GM23338 (cell line): ENCODE measurements at regions not wholly inside any gene's neighbourhood (a gene's known extent, or its start where the extent isn't known, plus 50 kb on each side); places are given as distances from the start of the nearest gene placed in this dataset.
A peak's percentile ranks its signal among the peaks of the same experiment; 100 is the strongest.

Experiments
- ATAC-seq: fragments of 200-7000 bp; cut with Tn5 transposase; 3 replicates; pipeline ENCODE4 v1.9.1; 2020
- DNase-seq: peaks from one replicate; pipeline ENCODE4 v3.0.0-alpha.2; 2015; ENCODE audit warnings: low spot score
- H2AFZ ChIP-seq: fragments of 200-600 bp; sonication (generic); 2 replicates; pipeline ENCODE4 v1.8.0; 2016; ENCODE audit warnings: antibody characterized with exemption, mild to moderate bottlenecking, moderate library complexity
- H3F3A ChIP-seq: fragments of 200-600 bp; sonication (generic); replicated peaks from 2 replicates; pipeline ENCODE4 v1.8.0; 2017; ENCODE audit warnings: antibody characterized with exemption, mixed run types, low read depth
- H3K27ac ChIP-seq: fragments of 200-600 bp; sonication (generic); 2 replicates; pipeline ENCODE4 v1.6.1; 2016; ENCODE audit warnings: low read depth
- H3K27me3 ChIP-seq: fragments of 200-600 bp; sonication (generic); 2 replicates; pipeline ENCODE4 v1.8.0; 2016; ENCODE audit warnings: mild to moderate bottlenecking, mixed run types, moderate library complexity; ENCODE audit not compliant: insufficient read depth
- H3K36me3 ChIP-seq: fragments of 200-600 bp; sonication (generic); 2 replicates; pipeline ENCODE4 v1.8.0; 2016; ENCODE audit warnings: mild to moderate bottlenecking; ENCODE audit not compliant: insufficient read depth
- H3K4me1 ChIP-seq: fragments of 200-600 bp; sonication (generic); 2 replicates; pipeline ENCODE4 v1.8.0; 2016; ENCODE audit warnings: mild to moderate bottlenecking, moderate library complexity; ENCODE audit not compliant: insufficient read depth
- H3K4me2 ChIP-seq: fragments of 200-600 bp; sonication (generic); 2 replicates; pipeline ENCODE4 v1.7.1; 2017; ENCODE audit warnings: mixed run types
- H3K4me3 ChIP-seq: fragments of 200-600 bp; sonication (generic); 2 replicates; pipeline ENCODE4 v1.6.1; 2016; ENCODE audit warnings: mixed run types
- H3K79me2 ChIP-seq: fragments of 200-600 bp; sonication (generic); replicated peaks from 2 replicates; pipeline ENCODE4 v1.8.0; 2017; ENCODE audit warnings: mild to moderate bottlenecking; ENCODE audit not compliant: insufficient read depth
- H3K9me2 ChIP-seq: fragments of 200-600 bp; sonication (generic); 2 replicates; pipeline ENCODE4 v1.8.0; 2017; ENCODE audit not compliant: insufficient read depth
- H4K20me1 ChIP-seq: fragments of 200-600 bp; sonication (generic); replicated peaks from 2 replicates; pipeline ENCODE4 v1.8.0; 2017; ENCODE audit warnings: mild to moderate bottlenecking; ENCODE audit not compliant: insufficient read depth
- H3K27ac Mint-ChIP-seq: 2 replicates; pipeline ENCODE4 v1.8.0; 2020; ENCODE audit warnings: inconsistent platforms, mild to moderate bottlenecking, moderate library complexity, mixed read lengths
- H3K27me3 Mint-ChIP-seq: 3 replicates; pipeline ENCODE4 v1.8.0; 2022; ENCODE audit warnings: low read depth, mild to moderate bottlenecking, moderate library complexity, mixed read lengths, inconsistent platforms; ENCODE audit not compliant: insufficient read depth, poor library complexity
- H3K36me3 Mint-ChIP-seq: 3 replicates; pipeline ENCODE4 v1.8.0; 2021; ENCODE audit warnings: low read depth, mild to moderate bottlenecking, inconsistent platforms, moderate library complexity, mixed read lengths
- H3K4me1 Mint-ChIP-seq: 3 replicates; pipeline ENCODE4 v1.8.0; 2020; ENCODE audit warnings: mild to moderate bottlenecking, inconsistent platforms, mixed read lengths
- H3K4me3 Mint-ChIP-seq: 3 replicates; pipeline ENCODE4 v1.8.0; 2021; ENCODE audit warnings: moderate library complexity, mild to moderate bottlenecking, inconsistent platforms, mixed read lengths
- H3K9me3 Mint-ChIP-seq: 3 replicates; pipeline ENCODE4 v1.8.0; 2020; ENCODE audit warnings: moderate library complexity, mild to moderate bottlenecking, inconsistent platforms, mixed read lengths
- CREB1 ChIP-seq: fragments of 250-450 bp; sonication (Bioruptor Pico); IDR thresholded peaks from 2 replicates; pipeline ENCODE4 v1.5.0; 2020; ENCODE audit warnings: low read depth, mild to moderate bottlenecking, moderate library complexity
- CTCF ChIP-seq, 2 experiments: fragments of 200-600 bp in 1 of 2; sonication (generic) in 1 of 2; conservative IDR thresholded peaks; 2 replicates each; pipeline versions ENCODE4 v1.5.1 to v1.6.1; 2016 to 2017; ENCODE audit warnings: antibody characterized with exemption in 2 of 2, low read depth in 2 of 2, mild to moderate bottlenecking in 2 of 2, moderate library complexity in 1 of 2
- EZH2 ChIP-seq: fragments of 200-600 bp; sonication (generic); IDR thresholded peaks from one replicate; pipeline ENCODE4 v1.8.0; 2017; ENCODE audit warnings: antibody characterized with exemption, mild to moderate bottlenecking, low read depth; ENCODE audit not compliant: unreplicated experiment
- JUNB ChIP-seq: IDR thresholded peaks from one replicate; pipeline ENCODE4 v1.6.1; 2016; ENCODE audit warnings: antibody characterized with exemption; ENCODE audit not compliant: unreplicated experiment
- NANOG ChIP-seq: IDR thresholded peaks from 2 replicates; pipeline ENCODE4 v1.6.1; 2016; ENCODE audit warnings: antibody characterized with exemption, borderline replicate concordance
- REST ChIP-seq: IDR thresholded peaks from one replicate; pipeline ENCODE4 v1.6.1; 2018; ENCODE audit warnings: antibody characterized with exemption; ENCODE audit not compliant: unreplicated experiment
- STAT1 ChIP-seq: IDR thresholded peaks from one replicate; pipeline ENCODE4 v1.6.1; 2016; ENCODE audit warnings: antibody characterized with exemption; ENCODE audit not compliant: unreplicated experiment
- ZNF331 ChIP-seq: fragments of 250-450 bp; sonication (Bioruptor Pico); IDR thresholded peaks from 2 replicates; pipeline ENCODE4 v1.5.0; 2020; ENCODE audit warnings: low read depth, mild to moderate bottlenecking, moderate library complexity
- ZNF462 ChIP-seq: fragments of 250-450 bp; sonication (Bioruptor Pico); IDR thresholded peaks from 2 replicates; pipeline ENCODE4 v1.5.0; 2020; ENCODE audit warnings: mild to moderate bottlenecking, moderate library complexity

- Mint-ChIP-seq H3K4me3 (no peak overlapping the region), H3K4me1 (peaks cover 8% of the 10 kb centered on the region), H3K27ac (no peak overlapping the region), H3K9me3 (0 out of 3 replicates have a peak, but pooled peaks cover 2% of the 10 kb centered on the region), H3K27me3 (no peaks in the 10 kb centered on the region), H3K36me3 (no peaks in the 10 kb centered on the region)
- H2AFZ ChIP-seq: no peak overlapping the region; the same call in 1 of the 2 replicates
- H3K27ac ChIP-seq: no peak overlapping the region
- no peak overlapping the region for H3K4me2 ChIP-seq
- H4K20me1 ChIP-seq: no peaks in the 10 kb centered on the region
- H3F3A ChIP-seq: no peaks in the 10 kb centered on the region
- no peaks in the 10 kb centered on the region for H3K27me3 ChIP-seq
- no peak for DNase-seq
- H3K36me3 ChIP-seq: no peaks in the 10 kb centered on the region
- no peak for TF ChIP-seq STAT1
- TF ChIP-seq EZH2: no peak
- no peak for TF ChIP-seq CREB1 (CRISPR knock-in tag)
- no peak for TF ChIP-seq NANOG
- TF ChIP-seq CTCF (conservative IDR thresholded peaks at IDR 0.05; ENCODE audit: low read depth in 2 of 2): no peak
- no peak for TF ChIP-seq REST
- peaks cover 34% of the 10 kb centered on the region for H3K9me2 ChIP-seq
- H3K4me3 ChIP-seq: no peak overlapping the region
- no peaks in the 10 kb centered on the region for H3K79me2 ChIP-seq
- ATAC-seq: no peak
- H3K4me1 ChIP-seq: no peaks in the 10 kb centered on the region
Observed at GRCh38 chr16:65825191-65825856, 541.2 kb upstream of the CDH5 start.

- no peak overlapping the region for H3K4me3 Mint-ChIP-seq
- TF ChIP-seq ZNF462 (CRISPR knock-in tag) (no peak), JUNB (no peak), ZNF331 (CRISPR knock-in tag) (peak; percentile 60), CREB1 (CRISPR knock-in tag) (no peak)
Observed at GRCh38 chr16:65822148-65822547, 544.3 kb upstream of the CDH5 start.

More at GRCh38 chr16:65822148-65822547, 544.3 kb upstream of the CDH5 start:
- peaks cover 7% of the 10 kb centered on the region for H3K4me1 ChIP-seq
- no peaks in the 10 kb centered on the region for H3K27me3 ChIP-seq
- Mint-ChIP-seq H3K27me3 (no peaks in the 10 kb centered on the region), H3K4me1 (peaks cover 18% of the 10 kb centered on the region), H3K27ac (no peak overlapping the region), H3K36me3 (no peaks in the 10 kb centered on the region), H3K9me3 (0 out of 3 replicates have a peak, but pooled peaks cover 2% of the 10 kb centered on the region)
- H3K9me2 ChIP-seq: peaks cover 22% of the 10 kb centered on the region
- H3K79me2 ChIP-seq: no peaks in the 10 kb centered on the region
- no peak overlapping the region for H3K4me3 ChIP-seq
- no peaks in the 10 kb centered on the region for H3F3A ChIP-seq
- H4K20me1 ChIP-seq: no peaks in the 10 kb centered on the region
- H3K27ac ChIP-seq: no peak overlapping the region
- H3K36me3 ChIP-seq: no peaks in the 10 kb centered on the region
- H2AFZ ChIP-seq: no peak overlapping the region
- no peak for DNase-seq
- ATAC-seq: no peak
- no peak overlapping the region for H3K4me2 ChIP-seq
